C4-2B (cell line): ENCODE measurements at regions not wholly inside any gene's neighbourhood (a gene's known extent, or its start where the extent isn't known, plus 50 kb on each side); places are given as distances from the start of the nearest gene placed in this dataset.

ENCODE experiments used
- H3K27ac ChIP-seq: fragments of 450-650 bp; 2 replicates; pipeline ENCODE4 v1.5.1; 2017
- CTCF ChIP-seq: fragments of 450-650 bp; conservative IDR thresholded peaks from 2 replicates; pipeline ENCODE4 v1.5.1; 2017; ENCODE audit warnings: mild to moderate bottlenecking
- ZFX ChIP-seq: fragments of 450-650 bp; IDR thresholded peaks from 2 replicates; pipeline ENCODE4 v1.6.1; 2017

- no peak for TF ChIP-seq CTCF
- no peak for TF ChIP-seq ZFX
- no peak overlapping the region for H3K27ac ChIP-seq
Measured at GRCh38 chr6:28770732-28771131, 153.1 kb downstream of the TRIM27 start.

- TF ChIP-seq ZFX (no peak), CTCF (no peak; the same call in 1 of the 2 replicates)
- no peak overlapping the region for H3K27ac ChIP-seq
Measured at GRCh38 chr6:28771401-28772267, 152.2 kb downstream of the TRIM27 start.

- H3K27ac ChIP-seq, result no peak overlapping the region
- no peak for TF ChIP-seq ZFX
- no peak for TF ChIP-seq CTCF
Measured at GRCh38 chr6:28772480-28773381, 151.1 kb downstream of the TRIM27 start.

- TF ChIP-seq CTCF (no peak), ZFX (no peak)
Measured at GRCh38 chr6:28774292-28775051, 149.3 kb downstream of the TRIM27 start.

GRCh38 chr6:28775052-28775376 lies 148.8 kb downstream of the TRIM27 start:
- no peak for TF ChIP-seq CTCF
- TF ChIP-seq ZFX, result no peak
- no peak overlapping the region for H3K27ac ChIP-seq

More at GRCh38 chr6:28774292-28775051, 149.3 kb downstream of the TRIM27 start:
- no peak overlapping the region for H3K27ac ChIP-seq

- no peak for TF ChIP-seq ZFX
- no peak for TF ChIP-seq CTCF
- H3K27ac ChIP-seq, result no peak overlapping the region
Measured at GRCh38 chr6:28775405-28776129, 148.2 kb downstream of the TRIM27 start.
